ENCODE measurements at regions not wholly inside any gene's neighbourhood (a gene's known extent, or its start where the extent isn't known, plus 50 kb on each side); places are given as distances from the start of the nearest gene placed in this dataset.

GRCh38 chr3:18513091-18513490 is 88.0 kb upstream of the SATB1 start:
- TF ChIP-seq, protein P1, sequence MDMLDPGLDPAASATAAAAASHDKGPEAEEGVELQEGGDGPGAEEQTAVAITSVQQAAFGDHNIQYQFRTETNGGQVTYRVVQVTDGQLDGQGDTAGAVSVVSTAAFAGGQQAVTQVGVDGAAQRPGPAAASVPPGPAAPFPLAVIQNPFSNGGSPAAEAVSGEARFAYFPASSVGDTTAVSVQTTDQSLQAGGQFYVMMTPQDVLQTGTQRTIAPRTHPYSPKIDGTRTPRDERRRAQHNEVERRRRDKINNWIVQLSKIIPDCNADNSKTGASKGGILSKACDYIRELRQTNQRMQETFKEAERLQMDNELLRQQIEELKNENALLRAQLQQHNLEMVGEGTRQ (IDR thresholded peaks at IDR 0.05; ENCODE audit: low read depth, low read length): no peak
- TF ChIP-seq RFX5 (IDR thresholded peaks at IDR 0.05; ENCODE audit: low read depth, low read length) (no peak), FOS (IDR thresholded peaks at IDR 0.05; ENCODE audit: low read depth, low read length) (no peak)
- TF ChIP-seq, protein P2, sequence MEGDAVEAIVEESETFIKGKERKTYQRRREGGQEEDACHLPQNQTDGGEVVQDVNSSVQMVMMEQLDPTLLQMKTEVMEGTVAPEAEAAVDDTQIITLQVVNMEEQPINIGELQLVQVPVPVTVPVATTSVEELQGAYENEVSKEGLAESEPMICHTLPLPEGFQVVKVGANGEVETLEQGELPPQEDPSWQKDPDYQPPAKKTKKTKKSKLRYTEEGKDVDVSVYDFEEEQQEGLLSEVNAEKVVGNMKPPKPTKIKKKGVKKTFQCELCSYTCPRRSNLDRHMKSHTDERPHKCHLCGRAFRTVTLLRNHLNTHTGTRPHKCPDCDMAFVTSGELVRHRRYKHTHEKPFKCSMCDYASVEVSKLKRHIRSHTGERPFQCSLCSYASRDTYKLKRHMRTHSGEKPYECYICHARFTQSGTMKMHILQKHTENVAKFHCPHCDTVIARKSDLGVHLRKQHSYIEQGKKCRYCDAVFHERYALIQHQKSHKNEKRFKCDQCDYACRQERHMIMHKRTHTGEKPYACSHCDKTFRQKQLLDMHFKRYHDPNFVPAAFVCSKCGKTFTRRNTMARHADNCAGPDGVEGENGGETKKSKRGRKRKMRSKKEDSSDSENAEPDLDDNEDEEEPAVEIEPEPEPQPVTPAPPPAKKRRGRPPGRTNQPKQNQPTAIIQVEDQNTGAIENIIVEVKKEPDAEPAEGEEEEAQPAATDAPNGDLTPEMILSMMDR (conservative IDR thresholded peaks at IDR 0.05; ENCODE audit: low read depth, low read length): no peak
